GM12891 (cell line): ENCODE measurements at regions not wholly inside any gene's neighbourhood (a gene's known extent, or its start where the extent isn't known, plus 50 kb on each side); places are given as distances from the start of the nearest gene placed in this dataset.

ENCODE experiments used
- POLR2A ChIP-seq: IDR thresholded peaks from 2 replicates; pipeline ENCODE4 v1.6.1; 2011; ENCODE audit warnings: low read depth, low read length, control low read depth
- POLR2AphosphoS5 ChIP-seq: IDR thresholded peaks from 2 replicates; pipeline ENCODE4 v1.6.1; 2011; ENCODE audit warnings: low read depth, low read length, control low read depth

DNA sequence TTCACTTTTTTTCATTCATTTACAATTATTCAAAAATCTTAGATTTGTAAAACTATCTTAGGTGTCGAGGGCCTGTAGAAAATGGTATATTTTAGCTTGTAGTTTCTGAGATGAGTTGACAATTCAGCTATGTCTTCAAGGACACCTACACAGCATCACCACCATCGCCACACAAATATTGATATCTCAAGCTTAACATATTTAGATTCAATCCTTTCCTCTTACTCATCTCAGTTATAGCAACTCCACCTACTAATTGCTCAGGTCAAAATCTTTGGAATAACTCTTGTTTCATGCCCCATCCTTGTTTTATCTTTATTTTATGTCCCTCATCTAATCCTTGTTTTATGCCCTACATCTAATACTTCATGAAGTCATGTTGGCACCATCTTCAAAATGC is 276.8 kb downstream of the CDH11 start:
- TF ChIP-seq POLR2AphosphoS5, result no peak
- no peak for TF ChIP-seq POLR2A
